ENCODE measurements at regions not wholly inside any gene's neighbourhood (a gene's known extent, or its start where the extent isn't known, plus 50 kb on each side); places are given as distances from the start of the nearest gene placed in this dataset.
"Not testable (repeated sequence)": the region's sequence is repeated elsewhere in the genome, so short reads cannot be mapped to it uniquely, and the experiment has no call there.

DNA sequence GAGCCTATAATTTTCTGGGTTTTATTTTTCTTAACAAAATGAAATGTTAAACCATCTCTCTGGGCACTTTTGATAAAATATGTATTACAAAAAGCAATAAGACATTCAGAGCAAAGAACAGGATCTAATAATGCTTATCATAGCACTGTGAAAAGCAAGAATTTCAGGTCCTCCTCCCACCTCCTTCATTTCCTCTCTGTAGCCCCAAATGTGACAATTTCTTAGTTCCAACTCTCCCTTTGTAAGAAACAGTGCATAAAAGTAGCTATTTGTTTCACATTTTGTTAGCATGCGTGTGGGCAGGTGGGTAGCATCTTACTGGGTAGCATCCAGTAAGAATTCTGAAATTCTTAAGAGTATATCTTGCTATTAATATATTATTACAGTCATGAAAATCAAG lies 130.9 kb upstream of the RASA1 start:
- no peak for DNase-seq (ENCODE audit: low read depth, low spot score)

DNA sequence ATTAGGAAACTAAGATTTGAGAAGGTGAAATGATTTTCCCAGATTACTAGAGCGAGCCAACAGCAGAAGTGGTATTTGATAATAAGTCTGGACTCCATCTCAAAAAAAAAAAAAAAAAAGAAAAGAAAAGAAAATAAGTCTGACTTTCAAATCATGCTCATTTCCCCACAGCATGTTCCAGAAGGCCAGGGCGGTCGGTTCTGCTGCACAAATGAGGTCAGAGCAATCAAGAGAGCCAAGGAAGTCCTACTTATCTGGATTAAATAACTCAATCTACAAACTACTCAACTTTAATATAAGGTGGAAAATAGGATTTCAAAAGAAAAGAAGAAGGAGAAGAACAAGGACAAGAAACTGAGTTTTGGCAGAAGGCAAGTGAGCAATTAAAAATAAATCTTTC lies 130.4 kb upstream of the RASA1 start:
- no peak for DNase-seq (ENCODE audit: low read depth, low spot score)

DNA sequence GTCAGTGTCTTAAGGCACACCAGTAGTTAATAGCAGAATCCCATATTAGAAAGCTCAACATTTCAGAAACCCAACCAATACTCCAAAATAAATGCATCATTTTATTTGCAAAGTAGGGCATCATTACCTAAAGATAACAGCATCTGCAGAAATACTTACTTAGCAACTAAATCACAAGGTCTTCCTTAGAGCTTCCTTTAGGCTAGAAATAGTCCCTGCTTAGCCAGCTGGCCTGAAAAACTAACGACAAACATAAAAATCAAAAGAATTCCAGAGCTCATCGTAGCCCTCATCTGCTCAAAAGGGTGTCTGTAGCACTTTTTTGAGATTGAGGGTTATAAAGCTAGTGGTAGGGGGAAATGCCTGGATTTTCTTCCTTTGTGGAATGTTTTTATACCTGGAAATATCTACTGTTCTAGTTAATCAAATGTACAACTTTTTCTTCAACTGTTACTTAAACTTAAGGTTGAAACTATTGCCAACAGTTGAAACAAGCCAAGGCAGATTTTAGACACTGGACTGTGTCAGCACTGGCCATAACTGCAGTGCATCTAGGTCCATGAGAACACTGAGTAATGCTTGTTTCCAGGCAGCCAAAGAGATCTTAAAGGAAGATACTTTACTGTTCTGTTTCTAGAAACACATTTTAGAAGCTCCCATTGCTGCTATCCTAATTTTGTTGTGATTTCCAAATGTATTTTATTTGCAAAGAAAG lies 129.4 kb upstream of the RASA1 start:
- no peak for DNase-seq (ENCODE audit: low read depth, low spot score)

DNA sequence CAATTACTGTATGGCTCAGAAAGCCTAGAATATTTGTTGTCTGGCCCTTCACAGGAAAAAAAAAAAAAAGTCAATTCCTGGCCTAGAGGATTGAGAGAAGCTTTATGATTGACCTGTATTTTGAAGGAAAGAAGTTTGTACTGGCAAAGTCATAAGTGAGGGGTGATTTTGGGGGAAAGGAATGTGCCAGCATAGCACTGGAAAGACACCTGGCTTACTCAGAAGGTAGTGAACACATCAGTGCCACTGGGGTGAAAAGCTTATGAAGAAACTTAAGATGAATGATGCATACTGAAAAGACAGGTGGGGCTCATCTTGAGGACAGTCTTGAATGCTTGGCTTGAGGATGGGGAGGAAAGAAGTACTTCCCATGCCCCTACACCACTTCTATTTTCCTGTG lies 127.9 kb upstream of the RASA1 start:
- DNase-seq (ENCODE audit: low read depth, low spot score), result no peak

DNA sequence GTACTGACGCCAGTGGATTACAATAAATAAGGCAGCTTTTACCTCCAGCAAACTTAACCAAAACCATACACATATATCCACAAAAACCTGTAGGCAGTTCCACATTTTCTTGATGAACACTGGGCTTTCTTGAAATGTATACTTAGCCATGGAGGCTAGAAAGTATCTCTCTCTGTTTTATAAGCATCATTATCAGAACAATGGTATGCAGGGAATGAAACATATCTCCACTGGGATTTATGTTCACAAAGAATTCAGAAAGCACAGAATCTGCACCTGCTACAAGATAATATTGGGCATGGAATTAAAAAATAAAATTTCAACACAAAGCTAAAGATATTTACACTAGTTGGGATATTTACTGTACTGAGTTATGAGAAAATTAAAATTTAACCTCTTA lies 126.1 kb upstream of the RASA1 start:
- DNase-seq (ENCODE audit: low read depth, low spot score), result no peak

DNA sequence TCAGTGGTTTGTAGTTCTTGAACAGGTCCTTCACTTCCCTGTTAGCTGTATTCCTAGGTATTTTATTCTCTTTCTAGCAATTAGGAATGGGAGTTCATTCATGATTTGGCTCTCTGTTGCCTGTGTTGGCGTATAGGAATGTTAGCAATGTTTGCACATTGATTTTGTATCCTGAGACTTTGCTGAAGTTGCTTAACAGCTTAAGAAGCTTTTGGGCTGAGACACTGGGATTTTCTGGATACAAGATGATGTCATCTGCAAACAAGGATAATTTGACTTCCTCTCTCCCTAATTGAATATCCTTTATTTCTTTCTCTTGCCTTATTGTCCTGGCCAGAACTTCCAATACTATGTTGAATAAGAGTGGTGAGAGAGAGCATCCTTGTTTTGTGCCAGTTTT lies 121.8 kb upstream of the RASA1 start:
- DNase-seq (ENCODE audit: low read depth, low spot score), result not testable (repeated sequence)

DNA sequence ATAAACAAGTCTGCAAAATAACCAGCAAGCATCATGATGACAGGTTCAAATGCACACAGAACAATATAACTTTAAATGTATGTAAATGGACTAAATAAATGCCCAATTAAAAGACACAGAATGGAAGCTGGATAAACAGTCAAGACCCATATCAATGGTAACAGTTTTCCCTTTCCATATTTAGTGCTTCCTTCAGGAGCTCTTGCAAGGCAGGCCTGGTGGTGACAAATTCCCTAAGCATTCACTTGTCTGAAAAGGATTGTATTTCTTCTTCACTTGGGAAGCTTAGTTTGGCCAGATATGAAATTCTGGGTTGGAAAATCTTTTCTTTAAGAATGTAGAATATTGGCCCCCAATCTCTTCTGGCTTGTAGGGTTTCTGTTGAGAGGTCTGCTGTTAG lies 120.2 kb upstream of the RASA1 start:
- DNase-seq (ENCODE audit: low read depth, low spot score), result no peak

DNA sequence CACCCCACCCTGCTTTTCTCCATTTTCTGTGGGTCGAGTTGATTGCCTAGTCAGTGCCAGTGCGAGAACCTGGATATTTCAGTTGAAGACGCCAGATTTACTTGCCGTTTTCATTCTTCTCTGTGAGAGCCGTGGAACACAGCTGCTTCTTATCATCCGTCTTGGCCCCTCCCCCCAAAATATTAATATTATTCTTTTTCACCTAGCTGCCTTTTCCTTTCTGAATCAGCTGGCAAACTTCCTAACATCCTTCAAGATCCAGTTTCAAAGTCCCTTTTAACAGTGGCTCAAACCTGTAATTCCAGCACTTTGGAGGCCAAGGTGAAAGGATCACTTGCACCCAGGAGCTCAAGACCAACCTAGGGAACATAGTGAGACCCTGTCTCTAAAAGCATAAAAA lies 117.1 kb upstream of the RASA1 start:
- no peak for DNase-seq (ENCODE audit: low read depth, low spot score)

DNA sequence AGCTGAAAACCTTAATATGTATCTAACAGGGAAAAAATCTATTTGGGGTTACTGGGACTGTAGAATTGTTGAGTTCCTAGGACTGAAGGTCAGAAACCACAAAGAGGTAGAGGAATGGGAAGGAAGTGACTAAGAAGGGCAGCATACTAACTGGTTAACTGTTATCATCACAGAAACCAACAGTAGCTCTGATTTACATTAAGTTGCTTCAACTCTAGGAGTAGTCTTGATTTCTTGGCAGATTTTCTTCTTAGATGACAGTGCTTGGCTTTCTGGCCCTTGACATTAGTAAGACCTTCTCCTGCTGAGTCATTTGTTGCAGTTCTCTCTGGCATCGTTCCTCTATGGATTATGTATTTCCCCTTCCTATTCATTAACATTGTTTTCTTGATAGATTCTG lies 116.1 kb upstream of the RASA1 start:
- no peak for DNase-seq (ENCODE audit: low read depth, low spot score)

DNA sequence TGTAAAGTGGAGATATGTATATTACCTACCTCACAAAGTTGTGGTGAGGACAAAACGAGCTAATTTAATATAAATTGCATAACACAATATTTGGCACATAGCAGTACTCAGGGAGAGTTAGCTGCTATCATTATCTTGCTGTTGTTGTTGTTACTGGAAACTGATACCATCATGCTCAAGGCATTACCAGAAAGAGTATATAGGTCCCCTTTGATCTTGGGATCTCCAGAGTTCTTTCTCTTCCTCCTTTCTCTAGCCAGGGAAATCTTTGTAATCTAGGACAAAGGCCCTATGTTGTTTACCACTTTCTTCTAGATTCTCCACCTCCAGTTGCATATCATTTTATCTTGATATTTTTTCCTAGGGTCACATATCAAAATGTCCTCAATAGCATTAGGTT lies 114.8 kb upstream of the RASA1 start:
- DNase-seq (ENCODE audit: low read depth, low spot score), result no peak

DNA sequence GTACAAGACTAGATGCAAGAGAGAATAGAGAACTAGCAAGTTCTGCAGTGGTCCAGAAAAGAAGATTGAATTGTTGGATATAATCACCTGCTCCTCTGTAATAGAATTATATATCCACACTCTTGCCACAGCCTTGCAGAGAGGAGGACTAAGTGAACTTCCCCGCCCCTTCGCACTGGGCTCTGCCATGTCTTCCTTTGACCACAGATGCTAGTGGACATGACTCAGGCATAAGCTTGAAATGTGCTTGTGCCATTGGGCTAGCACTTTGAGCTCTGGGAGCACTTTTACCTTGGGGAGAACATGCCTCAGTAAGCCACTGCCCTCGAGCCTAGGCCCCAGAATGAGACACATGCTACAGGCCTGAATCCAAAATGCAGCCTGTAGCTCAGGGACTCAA lies 113.5 kb upstream of the RASA1 start:
- DNase-seq (ENCODE audit: low read depth, low spot score), result no peak

DNA sequence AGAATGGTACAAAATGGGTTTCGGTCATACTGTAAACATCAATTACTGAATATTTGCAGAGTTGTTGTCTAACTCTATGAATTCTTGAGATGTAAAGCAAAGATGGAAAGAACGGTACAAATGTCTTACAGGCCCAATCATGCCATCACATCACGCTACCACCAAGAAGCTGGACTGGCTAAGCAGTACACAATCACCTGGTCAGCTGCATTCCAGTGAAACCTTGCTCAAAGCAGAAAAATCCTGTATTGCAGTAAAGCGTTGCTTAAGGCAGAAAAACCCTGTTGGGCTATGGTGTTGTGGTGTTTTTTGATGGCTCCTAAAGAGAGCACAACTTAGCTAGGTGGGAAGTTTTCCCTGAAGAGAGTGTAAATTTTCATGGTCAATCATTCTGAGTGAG lies 112.6 kb upstream of the RASA1 start:
- peak; percentile 12 for DNase-seq (ENCODE audit: low read depth, low spot score)

DNA sequence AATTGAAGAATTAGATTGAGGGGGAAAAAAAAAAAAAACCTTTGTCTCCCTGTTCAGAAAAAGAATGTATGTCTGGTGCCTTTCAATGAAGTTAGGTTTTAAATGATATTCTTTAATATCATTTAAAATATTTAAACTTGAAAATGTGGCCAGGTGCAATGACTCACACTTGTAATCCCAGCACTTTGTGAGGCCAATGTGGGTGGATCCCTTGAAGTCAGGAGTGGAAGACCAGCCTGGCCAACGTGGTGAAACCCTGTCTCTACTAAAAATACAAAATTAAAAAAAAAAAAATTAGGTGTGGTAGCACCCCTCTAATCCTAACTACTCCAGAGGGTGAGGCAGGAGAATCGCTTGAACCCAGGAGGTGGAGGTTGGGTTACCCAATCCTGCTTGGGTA lies 111.1 kb upstream of the RASA1 start:
- no peak for DNase-seq (ENCODE audit: low read depth, low spot score)

DNA sequence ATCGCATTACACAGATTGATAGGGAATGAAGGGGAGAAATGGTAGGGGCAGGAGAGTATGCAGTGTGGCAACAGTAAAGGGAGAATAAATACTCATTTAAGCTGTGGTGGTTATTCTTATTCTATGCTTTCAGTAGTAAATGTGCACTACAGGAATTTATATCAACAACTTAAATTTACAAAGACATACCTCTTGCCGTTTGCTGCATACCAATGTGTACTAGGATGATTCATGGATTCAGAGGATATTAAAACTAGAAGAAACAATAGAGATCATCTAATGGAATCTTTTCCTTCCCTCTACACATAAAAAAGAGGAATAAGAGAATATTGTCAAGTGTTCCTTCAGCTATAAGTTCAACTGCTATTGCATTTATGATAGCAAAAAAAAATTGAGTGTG lies 103.3 kb upstream of the RASA1 start:
- no peak for DNase-seq (ENCODE audit: low read depth, low spot score)

DNA sequence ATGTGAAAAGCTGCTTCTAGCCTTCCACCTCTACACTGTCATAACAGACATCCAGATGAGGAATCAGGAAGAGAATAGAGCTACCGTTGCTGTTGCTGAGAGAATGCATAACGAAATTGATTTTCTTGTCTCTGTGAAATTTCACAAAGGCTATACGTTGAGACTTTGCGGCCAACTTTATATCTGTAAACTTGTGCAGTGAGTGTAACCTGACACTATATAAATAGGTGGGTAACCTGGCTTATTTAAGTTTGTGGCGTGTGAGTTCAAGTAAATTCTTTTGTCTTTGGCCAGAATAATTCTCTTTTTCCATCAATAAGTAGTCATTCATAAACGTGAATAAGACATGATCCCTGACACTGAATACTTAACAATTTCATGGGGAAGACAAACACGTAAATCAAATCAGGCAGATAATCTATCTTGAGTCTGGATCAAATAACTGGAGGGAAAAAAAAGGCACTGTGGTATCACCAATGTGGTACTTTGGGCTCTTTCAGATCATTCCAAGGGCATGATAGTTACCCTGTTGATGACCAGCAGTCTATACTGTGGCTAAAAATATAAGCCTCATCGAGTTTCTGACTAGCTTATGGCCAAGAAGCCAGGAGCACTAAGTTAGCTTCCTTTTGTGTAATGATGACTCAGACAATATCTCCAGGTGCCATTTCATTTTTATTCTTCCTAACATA lies 98.2 kb upstream of the RASA1 start:
- DNase-seq (ENCODE audit: low read depth, low spot score), result no peak

DNA sequence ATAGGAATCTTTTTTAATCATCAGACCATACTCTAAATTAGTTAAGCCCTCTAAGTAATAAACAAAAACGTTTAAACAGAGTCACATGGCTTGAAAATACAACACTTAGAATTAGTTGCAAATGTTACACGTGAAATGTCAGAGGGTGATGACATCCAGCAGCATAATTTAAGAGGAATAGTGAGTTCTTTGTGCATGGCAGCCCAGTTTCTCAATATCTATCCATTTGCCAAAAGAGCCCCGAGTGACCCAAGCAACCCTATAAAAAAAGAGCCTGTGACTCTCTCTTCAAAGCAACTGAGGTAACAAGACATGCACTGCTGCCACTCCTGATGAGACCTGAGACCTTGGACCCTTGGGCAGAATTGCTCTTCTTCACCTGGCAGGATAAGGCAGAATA lies 96.9 kb upstream of the RASA1 start:
- no peak for DNase-seq (ENCODE audit: low read depth, low spot score)

DNA sequence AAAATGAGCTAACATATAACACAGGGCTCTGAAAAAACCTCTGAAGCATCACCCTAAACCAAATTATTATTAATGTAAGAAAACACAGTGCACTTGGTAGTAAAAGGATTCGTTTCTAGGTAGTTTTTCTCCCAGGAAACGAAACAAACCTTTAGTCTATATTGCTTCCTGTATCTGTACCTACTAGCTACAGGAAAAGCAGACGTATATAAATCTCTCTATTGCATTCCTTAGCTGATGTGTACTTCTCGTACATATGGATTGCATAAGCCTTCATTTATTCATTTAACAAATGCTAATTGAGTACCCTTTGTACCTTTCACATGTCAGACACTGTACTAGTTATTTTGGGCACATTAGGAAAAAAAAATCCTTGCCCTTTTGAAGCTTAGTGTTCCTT lies 85.0 kb upstream of the RASA1 start:
- DNase-seq (ENCODE audit: low read depth, low spot score), result no peak

DNA sequence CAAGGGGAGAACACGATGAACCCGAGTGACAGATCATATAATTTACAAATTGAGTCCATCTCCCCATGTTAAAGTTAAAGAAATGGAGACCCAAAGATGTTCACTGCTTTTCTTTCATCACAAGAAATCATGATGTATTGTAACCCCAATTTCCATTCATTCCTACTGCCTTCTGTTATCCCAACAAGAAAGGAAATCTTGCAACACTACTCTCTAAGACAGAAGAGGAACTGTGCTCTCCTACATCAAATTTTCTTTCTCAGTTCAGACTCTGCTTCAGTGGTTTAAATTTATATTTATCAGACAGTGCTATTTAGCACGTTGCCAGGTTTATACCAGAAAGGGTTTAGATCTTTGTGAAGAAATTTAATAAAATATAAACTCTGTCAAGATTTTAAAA lies 83.8 kb upstream of the RASA1 start:
- no peak for DNase-seq (ENCODE audit: low read depth, low spot score)

DNA sequence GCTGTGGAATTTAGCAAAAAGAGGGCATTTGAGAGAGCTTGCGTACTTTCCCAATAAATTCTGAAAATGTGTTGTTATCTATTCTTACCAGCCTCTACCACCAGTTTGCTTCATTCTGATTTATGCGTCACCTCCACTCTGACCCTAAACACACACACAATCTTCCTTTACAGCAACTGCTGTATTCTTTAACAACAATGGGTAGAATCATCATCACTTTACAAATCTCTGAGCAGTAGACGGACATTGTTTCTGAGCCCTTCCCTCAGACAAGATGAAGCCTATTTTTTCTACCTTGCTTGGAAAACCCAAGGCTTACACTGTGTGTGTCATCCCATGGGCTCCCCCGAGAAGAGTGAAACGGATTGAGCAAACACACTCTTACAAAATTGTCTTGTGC lies 83.1 kb upstream of the RASA1 start:
- no peak for DNase-seq (ENCODE audit: low read depth, low spot score)

DNA sequence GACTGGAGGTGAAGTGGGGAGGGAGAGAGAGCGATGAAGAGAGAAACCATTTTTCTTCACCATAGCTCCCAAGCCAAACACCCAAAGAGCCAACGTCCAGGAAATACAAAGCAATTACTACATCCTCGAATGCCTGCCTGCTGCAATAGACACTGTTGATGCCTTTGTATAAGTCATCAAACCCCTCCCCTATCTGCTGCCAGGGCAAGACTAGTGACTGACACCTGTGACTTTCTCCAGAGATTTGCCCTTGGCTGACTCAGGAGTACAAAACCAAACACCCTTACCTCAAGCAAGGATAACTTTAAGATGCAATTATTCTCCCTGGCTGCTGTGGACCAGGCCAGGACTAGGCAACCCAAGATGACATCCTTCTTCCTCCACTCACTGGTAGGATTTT lies 81.8 kb upstream of the RASA1 start:
- no peak for DNase-seq (ENCODE audit: low read depth, low spot score)

DNA sequence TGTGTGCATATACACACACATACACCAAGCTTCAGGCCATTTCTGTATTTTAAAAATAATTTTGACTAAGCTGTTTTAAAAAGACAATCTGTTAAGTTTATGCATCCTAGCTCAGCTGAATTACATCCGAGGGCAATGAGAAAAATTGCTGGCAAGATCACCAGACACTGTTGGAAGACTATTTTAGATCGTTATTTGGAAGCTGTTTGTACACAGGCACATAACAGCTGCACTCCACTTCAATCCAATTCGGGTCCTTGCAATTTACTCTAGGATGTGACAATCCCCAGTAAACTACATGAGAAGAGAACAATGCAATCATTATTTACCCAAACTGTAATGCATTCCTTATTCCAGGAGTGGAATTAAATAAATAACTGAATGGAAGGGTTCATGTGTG lies 79.3 kb upstream of the RASA1 start:
- DNase-seq (ENCODE audit: low read depth, low spot score), result no peak

DNA sequence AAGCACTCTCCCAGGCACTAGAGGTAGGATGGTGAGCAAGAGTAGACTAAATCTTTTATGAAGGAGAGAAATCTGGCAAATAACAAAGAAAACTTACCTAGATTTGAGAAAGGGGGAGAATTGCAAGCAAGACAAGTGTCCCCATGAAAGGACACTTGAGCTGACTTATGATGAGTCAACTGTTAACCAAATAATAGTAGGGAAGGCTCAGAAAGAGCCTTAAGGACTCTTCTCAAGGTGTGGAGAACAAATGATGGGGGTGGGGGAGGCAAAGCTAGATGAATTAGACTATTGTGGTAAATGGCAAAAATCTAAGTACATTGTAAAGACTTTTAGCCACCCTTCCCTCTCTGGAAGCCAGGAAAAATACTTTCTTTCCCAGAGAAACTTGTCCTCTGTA lies 77.6 kb upstream of the RASA1 start:
- DNase-seq (ENCODE audit: low read depth, low spot score), result no peak

DNA sequence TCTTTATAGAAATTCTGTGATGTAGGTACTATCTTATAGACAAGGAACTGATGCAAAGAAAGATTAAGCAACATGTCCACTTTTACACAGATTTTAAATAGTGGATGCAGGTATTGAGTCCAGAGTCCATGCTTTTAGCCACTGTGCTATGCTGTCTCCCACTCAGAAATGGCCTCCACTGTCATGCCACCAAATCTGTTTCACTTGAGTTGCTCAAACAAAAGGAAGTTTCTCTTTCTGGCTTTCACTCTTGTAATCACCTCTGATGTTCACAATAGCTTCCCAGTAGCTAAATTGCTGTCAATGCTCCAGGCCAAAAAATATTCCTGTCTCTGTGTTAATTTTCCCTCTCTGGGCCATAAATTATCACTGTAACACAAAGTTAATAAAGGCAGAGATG lies 77.0 kb upstream of the RASA1 start:
- no peak for DNase-seq (ENCODE audit: low read depth, low spot score)

DNA sequence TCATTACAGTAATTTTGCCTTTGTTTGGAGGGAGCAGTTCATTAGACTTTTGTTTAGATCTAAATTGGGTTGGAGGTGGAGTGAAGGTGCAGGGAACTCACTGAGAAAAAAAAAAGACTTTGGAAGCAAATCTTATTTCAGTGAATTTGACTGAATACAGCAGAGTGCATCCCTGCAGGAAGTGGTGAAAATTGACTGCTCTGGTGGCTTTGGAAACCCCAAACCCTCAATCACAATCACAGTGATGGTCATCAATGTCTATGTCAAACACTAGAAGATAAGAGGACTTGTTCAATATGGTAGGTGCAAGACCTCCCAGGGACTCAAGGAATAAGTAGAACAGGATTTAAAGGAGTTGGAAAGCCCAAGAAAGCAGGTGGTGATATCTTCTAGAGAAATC lies 76.0 kb upstream of the RASA1 start:
- no peak for DNase-seq (ENCODE audit: low read depth, low spot score)
